ENCODE measurements at regions not wholly inside any gene's neighbourhood (a gene's known extent, or its start where the extent isn't known, plus 50 kb on each side); places are given as distances from the start of the nearest gene placed in this dataset.

- TF ChIP-seq SIN3A (IDR thresholded peaks at IDR 0.05; ENCODE audit: borderline replicate concordance, insufficient read depth, low read length) (no peak), FOXP2 (optimal IDR thresholded peaks at IDR 0.05; ENCODE audit: borderline replicate concordance, extremely low read depth, extremely low read length, insufficient read depth) (no peak), TAF1 (IDR thresholded peaks at IDR 0.05; ENCODE audit: borderline replicate concordance, insufficient read depth, low read length) (no peak), POLR2AphosphoS5 (IDR thresholded peaks at IDR 0.05; ENCODE audit: low read depth, low read length) (no peak), REST (IDR thresholded peaks at IDR 0.05; ENCODE audit: insufficient read depth in 1 of 2, low read depth in 2 of 2, low read length in 2 of 2) (no peak)
Measured at GRCh38 chr9:36451949-36452348, 51.9 kb upstream of the RNF38 start.

GRCh38 chr9:36450110-36450732 is 50.2 kb upstream of the RNF38 start:
- no peak for TF ChIP-seq REST (IDR thresholded peaks at IDR 0.05; ENCODE audit: insufficient read depth in 1 of 2, low read depth in 2 of 2, low read length in 2 of 2)
- no peak for TF ChIP-seq SIN3A (IDR thresholded peaks at IDR 0.05; ENCODE audit: borderline replicate concordance, insufficient read depth, low read length)
- TF ChIP-seq TAF1 (IDR thresholded peaks at IDR 0.05; ENCODE audit: borderline replicate concordance, insufficient read depth, low read length), result no peak
- TF ChIP-seq POLR2AphosphoS5 (IDR thresholded peaks at IDR 0.05; ENCODE audit: low read depth, low read length), result no peak
- no peak for TF ChIP-seq FOXP2 (optimal IDR thresholded peaks at IDR 0.05; ENCODE audit: borderline replicate concordance, extremely low read depth, extremely low read length, insufficient read depth)

Data from PFSK-1 (cell line).